Natural killer cell (primary cell): ENCODE measurements at regions not wholly inside any gene's neighbourhood (a gene's known extent, or its start where the extent isn't known, plus 50 kb on each side); places are given as distances from the start of the nearest gene placed in this dataset.

Source experiments
- ATAC-seq, 3 donors: fragments of 150-1000 bp in 2 of 3; fragments of 200-7000 bp in 1 of 3; cut with Tn5 transposase; 1 replicate in 1 of 3; 2 replicates in 2 of 3; pipeline ENCODE4 v1.10.0; 2021; ENCODE audit warnings: mild to moderate bottlenecking in 2 of 3, moderate library complexity in 2 of 3
- DNase-seq, 2 donors: peaks; one replicate each; pipeline versions ENCODE4 v3.0.0 to v3.0.0-alpha.2; 2013 to 2021; ENCODE audit warnings: mixed read lengths in 1 of 2
- H3K27ac ChIP-seq: one replicate; pipeline ENCODE4 v1.5.1; 2013; ENCODE audit warnings: mild to moderate bottlenecking, low read length
- H3K27me3 ChIP-seq: one replicate; pipeline ENCODE4 v1.6.1; 2013; ENCODE audit warnings: low read length; ENCODE audit not compliant: control insufficient read depth, insufficient read depth
- H3K36me3 ChIP-seq: one replicate; pipeline ENCODE4 v1.6.1; 2013; ENCODE audit warnings: low read length; ENCODE audit not compliant: control insufficient read depth, insufficient read depth
- H3K4me1 ChIP-seq: one replicate; pipeline ENCODE4 v1.6.1; 2013; ENCODE audit warnings: low read length; ENCODE audit not compliant: control insufficient read depth, insufficient read depth
- H3K4me3 ChIP-seq: one replicate; pipeline ENCODE4 v1.5.1; 2013; ENCODE audit warnings: low read length
- H3K9me3 ChIP-seq: one replicate; pipeline ENCODE4 v1.6.1; 2013; ENCODE audit warnings: low read length; ENCODE audit not compliant: control insufficient read depth, insufficient read depth
- H3K27ac Mint-ChIP-seq, 2 donors: one replicate each; pipeline ENCODE4 v1.8.0; 2022; ENCODE audit warnings: mild to moderate bottlenecking in 2 of 2, mixed read lengths in 2 of 2, moderate library complexity in 1 of 2
- H3K27me3 Mint-ChIP-seq, 2 donors: one replicate each; pipeline ENCODE4 v1.8.0; 2022; ENCODE audit warnings: low read depth in 2 of 2, mixed read lengths in 2 of 2
- H3K36me3 Mint-ChIP-seq: one replicate; pipeline ENCODE4 v1.8.0; 2022; ENCODE audit warnings: mixed read lengths
- H3K4me1 Mint-ChIP-seq, 2 donors: one replicate each; pipeline ENCODE4 v1.8.0; 2022; ENCODE audit warnings: mixed read lengths in 2 of 2
- H3K4me3 Mint-ChIP-seq: one replicate; pipeline ENCODE4 v1.8.0; 2022; ENCODE audit warnings: mild to moderate bottlenecking, moderate library complexity, mixed read lengths
- H3K9me3 Mint-ChIP-seq, 2 donors: one replicate each; pipeline ENCODE4 v1.8.0; 2022; ENCODE audit warnings: mixed read lengths in 2 of 2
- whole genome bisulfite sequencing: methylation state at CpG from one replicate; pipeline ENCODE4 v1.1.7; 2013; ENCODE audit warnings: missing lambda C conversion rate; ENCODE audit not compliant: insufficient coverage; 5-methylcytosine and 5-hydroxymethylcytosine counted together
- intact Hi-C: fragments of 100-400 bp; cut with micrococcal nuclease; formaldehyde crosslinking; loops from one replicate; pipeline ENCODE4 v1.14.2; 2022
- TF ChIP-seq, protein P1 (sequence below): fragments of 200-600 bp; IDR thresholded peaks from one replicate; pipeline ENCODE4 v1.8.0; 2022; ENCODE audit warnings: antibody characterized with exemption

GRCh38 chr1:83559129-83559840 is 439.6 kb downstream of the TTLL7 start:
- H3K27ac Mint-ChIP-seq, result no peak overlapping the region
- H3K36me3 Mint-ChIP-seq, result no peaks in the 10 kb centered on the region
- no peak for DNase-seq
- Histone ChIP-seq H3K4me1 (no peaks in the 10 kb centered on the region), H3K4me3 (no peak overlapping the region), H3K27ac (no peak overlapping the region), H3K27me3 (no peaks in the 10 kb centered on the region), H3K36me3 (no peaks in the 10 kb centered on the region), H3K9me3 (no peaks in the 10 kb centered on the region)
- no peak for ATAC-seq
- TF ChIP-seq, protein P1, sequence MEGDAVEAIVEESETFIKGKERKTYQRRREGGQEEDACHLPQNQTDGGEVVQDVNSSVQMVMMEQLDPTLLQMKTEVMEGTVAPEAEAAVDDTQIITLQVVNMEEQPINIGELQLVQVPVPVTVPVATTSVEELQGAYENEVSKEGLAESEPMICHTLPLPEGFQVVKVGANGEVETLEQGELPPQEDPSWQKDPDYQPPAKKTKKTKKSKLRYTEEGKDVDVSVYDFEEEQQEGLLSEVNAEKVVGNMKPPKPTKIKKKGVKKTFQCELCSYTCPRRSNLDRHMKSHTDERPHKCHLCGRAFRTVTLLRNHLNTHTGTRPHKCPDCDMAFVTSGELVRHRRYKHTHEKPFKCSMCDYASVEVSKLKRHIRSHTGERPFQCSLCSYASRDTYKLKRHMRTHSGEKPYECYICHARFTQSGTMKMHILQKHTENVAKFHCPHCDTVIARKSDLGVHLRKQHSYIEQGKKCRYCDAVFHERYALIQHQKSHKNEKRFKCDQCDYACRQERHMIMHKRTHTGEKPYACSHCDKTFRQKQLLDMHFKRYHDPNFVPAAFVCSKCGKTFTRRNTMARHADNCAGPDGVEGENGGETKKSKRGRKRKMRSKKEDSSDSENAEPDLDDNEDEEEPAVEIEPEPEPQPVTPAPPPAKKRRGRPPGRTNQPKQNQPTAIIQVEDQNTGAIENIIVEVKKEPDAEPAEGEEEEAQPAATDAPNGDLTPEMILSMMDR, result no peak
- no peaks in the 10 kb centered on the region for H3K4me1 Mint-ChIP-seq
- 57% methylated on average over 7 of the region's 7 CpGs for WGBS
- peaks cover 11 to 12% of the 10 kb centered on the region in 2 donors for H3K9me3 Mint-ChIP-seq
- intact Hi-C loops, result no loop called here
- no peak overlapping the region for H3K4me3 Mint-ChIP-seq
- no peaks in the 10 kb centered on the region for H3K27me3 Mint-ChIP-seq

DNA sequence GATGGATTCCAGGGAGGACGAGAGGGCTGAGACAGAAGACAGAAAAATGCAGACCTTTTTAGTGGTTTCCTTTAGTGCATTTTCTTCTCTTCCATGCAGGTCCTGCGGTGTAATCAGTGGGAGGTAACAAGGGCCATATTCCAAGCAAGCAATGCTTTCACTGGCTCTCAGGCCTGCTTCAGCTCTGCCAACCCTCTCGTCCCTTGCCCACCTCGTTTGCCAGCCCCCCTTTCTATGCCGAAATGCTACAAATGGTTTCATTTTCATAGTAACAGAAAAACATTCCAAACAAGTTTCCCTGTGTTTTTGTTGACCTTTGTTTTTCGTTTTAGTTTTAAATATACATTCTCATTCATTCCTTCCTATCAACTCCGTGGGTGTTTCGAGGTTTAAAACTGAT is 443.1 kb downstream of the TTLL7 start:
- DNase-seq (no peak), ATAC-seq (no peak)
- H3K4me3 ChIP-seq, result no peak overlapping the region
- TF ChIP-seq, protein P1, result no peak
- H3K36me3 ChIP-seq, result no peaks in the 10 kb centered on the region
- no peaks in the 10 kb centered on the region for H3K4me1 ChIP-seq
- no peaks in the 10 kb centered on the region for H3K36me3 Mint-ChIP-seq
- intact Hi-C loops, result no loop called here
- 92% methylated on average over 5 of the region's 8 CpGs for WGBS
- no peaks in the 10 kb centered on the region for H3K27me3 Mint-ChIP-seq
- H3K4me3 Mint-ChIP-seq, result no peak overlapping the region
- H3K9me3 ChIP-seq, result no peaks in the 10 kb centered on the region
- no peaks in the 10 kb centered on the region for H3K27me3 ChIP-seq
- H3K4me1 Mint-ChIP-seq, result no peaks in the 10 kb centered on the region
- no peak overlapping the region for H3K27ac ChIP-seq
- peaks cover 11 to 12% of the 10 kb centered on the region in 2 donors for H3K9me3 Mint-ChIP-seq
- H3K27ac Mint-ChIP-seq, result no peak overlapping the region

DNA sequence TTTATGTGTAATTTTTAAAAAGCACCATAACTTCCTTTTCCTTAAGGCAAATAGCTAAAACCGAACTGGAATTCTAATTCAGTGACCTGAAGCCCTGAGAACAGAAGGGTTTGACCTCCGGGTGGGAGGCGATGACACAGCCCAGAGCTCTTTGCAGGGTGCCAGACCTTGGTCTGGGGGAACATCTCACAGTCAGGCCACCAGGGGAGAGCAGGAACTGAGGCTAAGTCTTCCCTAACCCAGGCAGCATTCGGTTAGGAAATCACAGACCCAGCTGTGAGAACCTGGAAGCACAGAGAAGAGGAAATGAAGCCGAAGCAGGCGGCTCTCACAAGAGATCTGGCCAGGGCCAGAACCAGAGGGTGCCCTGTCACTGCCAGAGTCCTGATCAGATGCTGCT is 444.8 kb downstream of the TTLL7 start:
- WGBS, result 62% methylated on average over 6 of the region's 6 CpGs
- Histone ChIP-seq H3K9me3 (no peaks in the 10 kb centered on the region), H3K4me1 (no peaks in the 10 kb centered on the region), H3K27me3 (no peaks in the 10 kb centered on the region), H3K36me3 (no peaks in the 10 kb centered on the region), H3K4me3 (no peak overlapping the region), H3K27ac (no peak overlapping the region)
- intact Hi-C loops, result no loop called here
- Mint-ChIP-seq H3K27me3 (no peaks in the 10 kb centered on the region), H3K36me3 (no peaks in the 10 kb centered on the region), H3K27ac (no peak overlapping the region), H3K4me3 (no peak overlapping the region), H3K4me1 (no peaks in the 10 kb centered on the region), H3K9me3 (peaks cover 12 to 15% of the 10 kb centered on the region in 2 donors)
- DNase-seq (no peak), ATAC-seq (no peak)
- TF ChIP-seq, protein P1, result no peak

GRCh38 chr1:83552820-83553219 is 446.1 kb downstream of the TTLL7 start:
- Histone ChIP-seq H3K27ac (no peak overlapping the region), H3K4me1 (no peaks in the 10 kb centered on the region), H3K27me3 (no peaks in the 10 kb centered on the region), H3K9me3 (no peaks in the 10 kb centered on the region), H3K36me3 (no peaks in the 10 kb centered on the region), H3K4me3 (no peak overlapping the region)
- intact Hi-C loops, result no loop called here
- no peak overlapping the region for H3K27ac Mint-ChIP-seq
- no peaks in the 10 kb centered on the region for H3K36me3 Mint-ChIP-seq
- no peak for ATAC-seq
- peaks cover 15% of the 10 kb centered on the region in 2 donors for H3K9me3 Mint-ChIP-seq
- H3K4me3 Mint-ChIP-seq, result no peak overlapping the region
- H3K4me1 Mint-ChIP-seq, result no peaks in the 10 kb centered on the region
- DNase-seq, result no peak
- TF ChIP-seq, protein P1, result no peak
- no peaks in the 10 kb centered on the region for H3K27me3 Mint-ChIP-seq
- WGBS, result no CpG with 5 or more reads among the region's 1 CpG
